ENCODE measurements at regions not wholly inside any gene's neighbourhood (a gene's known extent, or its start where the extent isn't known, plus 50 kb on each side); places are given as distances from the start of the nearest gene placed in this dataset.

GRCh38 chr9:96158147-96158546 is 143.8 kb downstream of the HSD17B3 start (continued):
- TF ChIP-seq CTCF (IDR thresholded peaks at IDR 0.05 in 2 of 3, conservative IDR thresholded peaks at IDR 0.05 in 1 of 3; ENCODE audit: insufficient read depth in 2 of 3, low read depth in 1 of 3, low read length in 3 of 3) (peak; percentile 1 to 12 (median 11); a peak in 1 of 6 replicates), ZNF239 (CRISPR knock-in tag; IDR thresholded peaks at IDR 0.05) (no peak)

GRCh38 chr9:96157675-96158074 is 144.3 kb downstream of the HSD17B3 start:
- no peak overlapping the region for H3K4me3 ChIP-seq
- no peaks in the 10 kb centered on the region for H3K79me2 ChIP-seq (ENCODE audit: control insufficient read depth, insufficient read depth, low read length)
- no peak overlapping the region for H3K4me2 ChIP-seq (ENCODE audit: insufficient read depth, low read length)
- DNase-seq (ENCODE audit: extremely low read depth in 1 of 4, low spot score in 3 of 4) (no peak), FAIRE-seq (peak; percentile 95), ATAC-seq (no peak)
- TF ChIP-seq E2F3 (CRISPR knock-in tag; IDR thresholded peaks at IDR 0.05): no peak
- no peak for TF ChIP-seq SMARCE1 (IDR thresholded peaks at IDR 0.05)
- no peak for TF ChIP-seq KAT7 (CRISPR knock-in tag; IDR thresholded peaks at IDR 0.05; ENCODE audit: borderline replicate concordance)
- no peak for TF ChIP-seq ZBTB7A (IDR thresholded peaks at IDR 0.05; ENCODE audit: borderline replicate concordance, control insufficient read depth, low read depth, low read length)
- TF ChIP-seq E2F4 (CRISPR knock-in tag; IDR thresholded peaks at IDR 0.05; ENCODE audit: low read depth): no peak
- TF ChIP-seq EGR1 (conservative IDR thresholded peaks at IDR 0.05): no peak
- no peak for TF ChIP-seq ZNF3 (CRISPR knock-in tag; IDR thresholded peaks at IDR 0.05)
- no peak for TF ChIP-seq ZNF41 (CRISPR knock-in tag; conservative IDR thresholded peaks at IDR 0.05)
- TF ChIP-seq MBD2 (IDR thresholded peaks at IDR 0.05; ENCODE audit: borderline replicate concordance, low read depth): no peak
- no peaks in the 10 kb centered on the region for H3K4me1 ChIP-seq (replicated peaks in 1 of 2; ENCODE audit: control insufficient read depth in 2 of 2, insufficient read depth in 2 of 2, low read length in 2 of 2)
- BruUV-seq (replicated peaks): no TSS peak
- no peaks in the 10 kb centered on the region; the same call in 1 of the 2 replicates for H4K20me1 ChIP-seq (replicated peaks; ENCODE audit: control insufficient read depth, insufficient read depth, low read length)
- no peaks in the 10 kb centered on the region for H3K9me3 ChIP-seq (replicated peaks; ENCODE audit: control insufficient read depth, insufficient read depth, low read depth, low read length)
- H3K27ac ChIP-seq (ENCODE audit: extremely low read depth, low read depth, low read length): no peak overlapping the region
- no peaks in the 10 kb centered on the region for H3K36me3 ChIP-seq (ENCODE audit: control insufficient read depth, insufficient read depth, low read length)
- WGBS (ENCODE audit: insufficient coverage, low coverage, missing lambda C conversion rate): 0% methylated on average over 1 of the region's 1 CpG
- no peak overlapping the region for H2AFZ ChIP-seq (ENCODE audit: low read depth, low read length)
- in situ Hi-C loops (cut with MboI) (no loop called here), intact Hi-C loops (cut with micrococcal nuclease) (no loop called here)
- no peak overlapping the region for H3K9ac ChIP-seq (ENCODE audit: insufficient read depth in 1 of 2, low read depth in 2 of 2, low read length in 2 of 2)
- peaks cover 31 to 67% of the 10 kb centered on the region in 2 experiments for H3K27me3 ChIP-seq (ENCODE audit: control insufficient read depth in 2 of 2, insufficient read depth in 2 of 2, low read length in 2 of 2)
- ChIA-PET CTCF (ENCODE audit: low intra/inter-chr PET ratio) (no interaction called here), POLR2A (no interaction called here)
- H3K9me1 ChIP-seq (ENCODE audit: control insufficient read depth, insufficient read depth, low read length): no peaks in the 10 kb centered on the region
